HEK293 (cell line): ENCODE measurements at regions not wholly inside any gene's neighbourhood (a gene's known extent, or its start where the extent isn't known, plus 50 kb on each side); places are given as distances from the start of the nearest gene placed in this dataset.

Experiments
- CTCF ChIA-PET: fragments of 350-600 bp; formaldehyde crosslinking; extraction: SDS; loops from one replicate; lab custom pipeline; 2021; ENCODE audit warnings: antibody characterized with exemption; lab: Yijun Ruan, JAX
- POLR2A ChIA-PET: fragments of 300-600 bp; formaldehyde crosslinking; extraction: SDS; loops from one replicate; lab custom pipeline; 2020; ENCODE audit warnings: antibody characterized with exemption, inconsistent platforms; lab: Yijun Ruan, JAX
- H3K27ac ChIP-seq: fragments of 200-500 bp; sonication (Bioruptor generic); 2 replicates; pipeline ENCODE4 v1.5.1; 2014; ENCODE audit warnings: low read depth, low read length, control low read depth, inconsistent platforms; ENCODE audit errors: extremely low read depth
- H3K36me3 ChIP-seq, 2 experiments: fragments of 200-500 bp in 1 of 2; sonication (Bioruptor generic) in 1 of 2; 1 replicate in 1 of 2; 2 replicates in 1 of 2; pipeline ENCODE4 v1.5.1; 2014 to 2017; ENCODE audit warnings: inconsistent platforms in 2 of 2, low read length in 2 of 2; ENCODE audit not compliant: control insufficient read depth in 2 of 2, insufficient read depth in 1 of 2
- H3K4me1 ChIP-seq: fragments of 200-500 bp; sonication (Bioruptor generic); 2 replicates; pipeline ENCODE4 v1.5.1; 2014; ENCODE audit warnings: mild to moderate bottlenecking, low read length, inconsistent platforms; ENCODE audit not compliant: control insufficient read depth, insufficient read depth
- H3K4me3 ChIP-seq: 2 replicates; pipeline ENCODE4 v1.5.1; 2011; ENCODE audit warnings: low read depth, mild to moderate bottlenecking, control low read depth, low read length, moderate library complexity
- H3K9me3 ChIP-seq: fragments of 200-500 bp; sonication (Bioruptor generic); 2 replicates; pipeline ENCODE4 v1.5.1; 2014; ENCODE audit warnings: low read depth, low read length, inconsistent platforms; ENCODE audit not compliant: control insufficient read depth, insufficient read depth
- AEBP2 ChIP-seq: fragments of 450-650 bp; formaldehyde crosslinking; IDR thresholded peaks from 2 replicates; pipeline ENCODE4 v1.5.1; 2016; ENCODE audit warnings: missing biosample characterization, missing genetic modification characterization, borderline replicate concordance
- BCL6B ChIP-seq: fragments of 450-650 bp; formaldehyde crosslinking; IDR thresholded peaks from 2 replicates; pipeline ENCODE4 v1.5.1; 2017; ENCODE audit warnings: missing biosample characterization, missing genetic modification characterization
- EGR2 ChIP-seq: fragments of 450-650 bp; formaldehyde crosslinking; IDR thresholded peaks from 2 replicates; pipeline ENCODE4 v1.5.1; 2016; ENCODE audit warnings: low read depth, missing biosample characterization, missing genetic modification characterization
- KLF10 ChIP-seq: fragments of 450-650 bp; IDR thresholded peaks from 2 replicates; pipeline ENCODE4 v1.5.1; 2018; ENCODE audit warnings: missing biosample characterization, mild to moderate bottlenecking, missing genetic modification characterization
- PBX3 ChIP-seq: sonication (generic); formaldehyde crosslinking; IDR thresholded peaks from 2 replicates; pipeline ENCODE4 v1.8.1; 2022; ENCODE audit warnings: mild to moderate bottlenecking, moderate library complexity, missing genetic modification reagents
- ZBTB8A ChIP-seq: fragments of 450-650 bp; formaldehyde crosslinking; IDR thresholded peaks from 2 replicates; pipeline ENCODE4 v1.5.1; 2016; ENCODE audit warnings: missing biosample characterization, missing genetic modification characterization
- ZFHX2 ChIP-seq: fragments of 450-650 bp; formaldehyde crosslinking; conservative IDR thresholded peaks from 2 replicates; pipeline ENCODE4 v1.5.1; 2016; ENCODE audit warnings: missing biosample characterization, missing genetic modification characterization
- ZNF140 ChIP-seq: fragments of 450-650 bp; formaldehyde crosslinking; IDR thresholded peaks from 2 replicates; pipeline ENCODE4 v1.5.1; 2016; ENCODE audit warnings: missing biosample characterization, missing genetic modification characterization
- ZNF211 ChIP-seq: fragments of 450-650 bp; formaldehyde crosslinking; IDR thresholded peaks from 2 replicates; pipeline ENCODE4 v1.5.1; 2016; ENCODE audit warnings: low read depth, missing biosample characterization, missing genetic modification characterization
- ZNF214 ChIP-seq: fragments of 450-650 bp; formaldehyde crosslinking; IDR thresholded peaks from 2 replicates; pipeline ENCODE4 v1.5.1; 2017; ENCODE audit warnings: missing biosample characterization, mild to moderate bottlenecking, missing genetic modification characterization, borderline replicate concordance
- ZNF280C ChIP-seq: fragments of 450-650 bp; formaldehyde crosslinking; IDR thresholded peaks from 2 replicates; pipeline ENCODE4 v1.5.1; 2016; ENCODE audit warnings: missing biosample characterization, missing genetic modification characterization
- ZNF311 ChIP-seq: fragments of 450-650 bp; formaldehyde crosslinking; IDR thresholded peaks from 2 replicates; pipeline ENCODE4 v1.5.1; 2017; ENCODE audit warnings: missing biosample characterization, missing genetic modification characterization, borderline replicate concordance
- ZNF335 ChIP-seq: fragments of 450-650 bp; formaldehyde crosslinking; conservative IDR thresholded peaks from 2 replicates; pipeline ENCODE4 v1.5.1; 2016; ENCODE audit warnings: missing biosample characterization, missing genetic modification characterization
- ZNF433 ChIP-seq: fragments of 450-650 bp; formaldehyde crosslinking; IDR thresholded peaks from 2 replicates; pipeline ENCODE4 v1.5.1; 2016; ENCODE audit warnings: missing biosample characterization, missing genetic modification characterization, low read depth
- ZNF677 ChIP-seq: fragments of 450-650 bp; IDR thresholded peaks from 2 replicates; pipeline ENCODE4 v1.5.0; 2018; ENCODE audit warnings: missing biosample characterization, mild to moderate bottlenecking, missing genetic modification characterization, moderate library complexity
- ZNF692 ChIP-seq: fragments of 450-650 bp; formaldehyde crosslinking; IDR thresholded peaks from 2 replicates; pipeline ENCODE4 v1.5.1; 2016; ENCODE audit warnings: missing biosample characterization, missing genetic modification characterization
- ZNF704 ChIP-seq: fragments of 450-650 bp; formaldehyde crosslinking; IDR thresholded peaks from 2 replicates; pipeline ENCODE4 v1.5.1; 2016; ENCODE audit warnings: missing biosample characterization, missing genetic modification characterization
- ZNF747 ChIP-seq: fragments of 450-650 bp; formaldehyde crosslinking; IDR thresholded peaks from 2 replicates; pipeline ENCODE4 v1.5.1; 2016; ENCODE audit warnings: missing biosample characterization, missing genetic modification characterization
- ZSCAN23 ChIP-seq: fragments of 450-650 bp; formaldehyde crosslinking; IDR thresholded peaks from 2 replicates; pipeline ENCODE4 v1.5.1; 2016; ENCODE audit warnings: missing biosample characterization, missing genetic modification characterization

- Histone ChIP-seq H3K27ac (no peak overlapping the region), H3K9me3 (no peaks in the 10 kb centered on the region), H3K4me1 (0 out of 2 replicates have a peak, but pooled peaks cover 3% of the 10 kb centered on the region), H3K36me3 (no peaks in the 10 kb centered on the region), H3K4me3 (no peak overlapping the region)
- TF ChIP-seq ZNF211 (tag by site-specific recombination) (no peak), ZNF433 (tag by site-specific recombination) (no peak), ZNF140 (tag by site-specific recombination) (no peak), ZSCAN23 (tag by site-specific recombination) (no peak), PBX3 (CRISPR knock-in tag) (no peak), ZNF747 (tag by site-specific recombination) (no peak), ZBTB8A (tag by site-specific recombination) (no peak), AEBP2 (tag by site-specific recombination) (no peak), BCL6B (tag by site-specific recombination) (no peak), ZNF704 (tag by site-specific recombination) (no peak), ZNF280C (no peak), ZNF335 (no peak), KLF10 (tag by site-specific recombination) (no peak), ZNF214 (tag by site-specific recombination) (no peak), ZNF311 (tag by site-specific recombination) (no peak)
- POLR2A ChIA-PET: no interaction called here
- CTCF ChIA-PET: interaction anchor here (0.7 kb wide), 1 partner anchor 119 kb away, joined by 3 read pairs; no protein-coding TSS in a partner anchor
Measured at GRCh38 chr1:213686983-213687382, 300.8 kb upstream of the PROX1 start.

GRCh38 chr1:213687832-213688231 is 299.9 kb upstream of the PROX1 start:
- H3K4me1 ChIP-seq: 0 out of 2 replicates have a peak, but pooled peaks cover 3% of the 10 kb centered on the region
- POLR2A ChIA-PET: no interaction called here
- no peak overlapping the region for H3K27ac ChIP-seq
- CTCF ChIA-PET: interaction anchor here (0.7 kb wide), 1 partner anchor 120 kb away, joined by 3 read pairs; no protein-coding TSS in a partner anchor
- TF ChIP-seq ZNF677 (tag by site-specific recombination) (no peak), ZNF692 (tag by site-specific recombination) (0 out of 2 replicates have a peak, but pooled peaks have one; percentile 32), EGR2 (tag by site-specific recombination) (0 out of 2 replicates have a peak, but pooled peaks have one; percentile 17), ZFHX2 (peak; percentile 47)
- H3K4me3 ChIP-seq: no peak overlapping the region
- no peaks in the 10 kb centered on the region for H3K36me3 ChIP-seq
- no peaks in the 10 kb centered on the region for H3K9me3 ChIP-seq
